ENCODE measurements at regions not wholly inside any gene's neighbourhood (a gene's known extent, or its start where the extent isn't known, plus 50 kb on each side); places are given as distances from the start of the nearest gene placed in this dataset.

DNA sequence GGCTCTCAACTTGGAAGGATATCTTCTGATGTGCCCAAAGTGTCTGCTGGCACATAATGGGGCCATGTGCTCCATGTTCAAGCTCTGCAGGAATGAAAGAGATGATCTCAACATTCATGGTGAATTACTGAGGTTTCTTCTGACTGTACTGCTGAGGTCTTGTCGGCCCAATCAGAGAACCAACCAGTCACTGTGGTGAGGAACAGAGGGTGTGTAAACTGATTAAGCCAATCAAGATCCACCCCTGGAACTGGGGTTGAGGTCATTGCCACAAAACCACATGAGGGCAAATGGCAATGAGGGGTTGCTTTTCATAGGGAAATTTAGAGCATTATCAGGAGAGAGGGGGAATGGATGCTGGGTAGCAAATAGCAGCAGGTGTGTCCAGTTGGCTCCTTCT lies 152.3 kb upstream of the RAG2 start:
- DNase-seq (ENCODE audit: low read depth in 1 of 2, low spot score in 1 of 2): no peak
- TF ChIP-seq, protein P1, sequence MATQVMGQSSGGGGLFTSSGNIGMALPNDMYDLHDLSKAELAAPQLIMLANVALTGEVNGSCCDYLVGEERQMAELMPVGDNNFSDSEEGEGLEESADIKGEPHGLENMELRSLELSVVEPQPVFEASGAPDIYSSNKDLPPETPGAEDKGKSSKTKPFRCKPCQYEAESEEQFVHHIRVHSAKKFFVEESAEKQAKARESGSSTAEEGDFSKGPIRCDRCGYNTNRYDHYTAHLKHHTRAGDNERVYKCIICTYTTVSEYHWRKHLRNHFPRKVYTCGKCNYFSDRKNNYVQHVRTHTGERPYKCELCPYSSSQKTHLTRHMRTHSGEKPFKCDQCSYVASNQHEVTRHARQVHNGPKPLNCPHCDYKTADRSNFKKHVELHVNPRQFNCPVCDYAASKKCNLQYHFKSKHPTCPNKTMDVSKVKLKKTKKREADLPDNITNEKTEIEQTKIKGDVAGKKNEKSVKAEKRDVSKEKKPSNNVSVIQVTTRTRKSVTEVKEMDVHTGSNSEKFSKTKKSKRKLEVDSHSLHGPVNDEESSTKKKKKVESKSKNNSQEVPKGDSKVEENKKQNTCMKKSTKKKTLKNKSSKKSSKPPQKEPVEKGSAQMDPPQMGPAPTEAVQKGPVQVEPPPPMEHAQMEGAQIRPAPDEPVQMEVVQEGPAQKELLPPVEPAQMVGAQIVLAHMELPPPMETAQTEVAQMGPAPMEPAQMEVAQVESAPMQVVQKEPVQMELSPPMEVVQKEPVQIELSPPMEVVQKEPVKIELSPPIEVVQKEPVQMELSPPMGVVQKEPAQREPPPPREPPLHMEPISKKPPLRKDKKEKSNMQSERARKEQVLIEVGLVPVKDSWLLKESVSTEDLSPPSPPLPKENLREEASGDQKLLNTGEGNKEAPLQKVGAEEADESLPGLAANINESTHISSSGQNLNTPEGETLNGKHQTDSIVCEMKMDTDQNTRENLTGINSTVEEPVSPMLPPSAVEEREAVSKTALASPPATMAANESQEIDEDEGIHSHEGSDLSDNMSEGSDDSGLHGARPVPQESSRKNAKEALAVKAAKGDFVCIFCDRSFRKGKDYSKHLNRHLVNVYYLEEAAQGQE (IDR thresholded peaks at IDR 0.05; ENCODE audit: insufficient replicate concordance, low read depth): no peak
- TF ChIP-seq POLR2AphosphoS5 (IDR thresholded peaks at IDR 0.05; ENCODE audit: low read depth) (no peak), GABPA (IDR thresholded peaks at IDR 0.05; ENCODE audit: low read depth) (no peak), SPI1 (IDR thresholded peaks at IDR 0.05; ENCODE audit: borderline replicate concordance, low read depth) (no peak)
- TF ChIP-seq, protein P2, sequence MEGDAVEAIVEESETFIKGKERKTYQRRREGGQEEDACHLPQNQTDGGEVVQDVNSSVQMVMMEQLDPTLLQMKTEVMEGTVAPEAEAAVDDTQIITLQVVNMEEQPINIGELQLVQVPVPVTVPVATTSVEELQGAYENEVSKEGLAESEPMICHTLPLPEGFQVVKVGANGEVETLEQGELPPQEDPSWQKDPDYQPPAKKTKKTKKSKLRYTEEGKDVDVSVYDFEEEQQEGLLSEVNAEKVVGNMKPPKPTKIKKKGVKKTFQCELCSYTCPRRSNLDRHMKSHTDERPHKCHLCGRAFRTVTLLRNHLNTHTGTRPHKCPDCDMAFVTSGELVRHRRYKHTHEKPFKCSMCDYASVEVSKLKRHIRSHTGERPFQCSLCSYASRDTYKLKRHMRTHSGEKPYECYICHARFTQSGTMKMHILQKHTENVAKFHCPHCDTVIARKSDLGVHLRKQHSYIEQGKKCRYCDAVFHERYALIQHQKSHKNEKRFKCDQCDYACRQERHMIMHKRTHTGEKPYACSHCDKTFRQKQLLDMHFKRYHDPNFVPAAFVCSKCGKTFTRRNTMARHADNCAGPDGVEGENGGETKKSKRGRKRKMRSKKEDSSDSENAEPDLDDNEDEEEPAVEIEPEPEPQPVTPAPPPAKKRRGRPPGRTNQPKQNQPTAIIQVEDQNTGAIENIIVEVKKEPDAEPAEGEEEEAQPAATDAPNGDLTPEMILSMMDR (IDR thresholded peaks at IDR 0.05; ENCODE audit: insufficient read depth, low read length): no peak
- peaks cover 10% of the 10 kb centered on the region for H3K27me3 ChIP-seq (ENCODE audit: insufficient read depth, poor library complexity, severe bottlenecking)
- H3K4me3 ChIP-seq (replicated peaks; ENCODE audit: insufficient read depth, low read length): no peak overlapping the region
- H3K27ac ChIP-seq (replicated peaks): no peak overlapping the region

DNA sequence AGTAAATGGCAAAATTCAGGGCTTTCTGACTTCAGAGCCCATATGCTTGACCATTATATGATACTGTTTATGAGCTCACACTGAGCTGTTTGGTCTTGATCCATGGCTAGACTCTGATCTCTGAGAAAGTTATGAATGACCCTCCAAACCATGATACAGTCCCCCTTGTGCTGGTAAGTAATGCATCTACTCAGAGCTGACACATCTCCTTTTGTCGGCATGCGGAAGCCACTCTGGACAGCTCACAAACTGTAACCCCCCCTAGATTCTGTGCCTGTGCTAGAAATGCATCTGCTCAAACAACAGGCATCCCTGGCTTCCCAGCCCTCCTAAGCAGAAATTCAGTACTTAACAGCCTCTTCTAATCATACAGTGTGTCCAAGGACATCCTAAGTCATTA lies 150.8 kb upstream of the RAG2 start:
- DNase-seq (ENCODE audit: low read depth in 1 of 2, low spot score in 1 of 2): no peak
- Histone ChIP-seq H3K27me3 (ENCODE audit: insufficient read depth, poor library complexity, severe bottlenecking) (peaks cover 10% of the 10 kb centered on the region), H3K27ac (replicated peaks) (no peak overlapping the region), H3K4me3 (replicated peaks; ENCODE audit: insufficient read depth, low read length) (no peak overlapping the region)
- TF ChIP-seq POLR2AphosphoS5 (IDR thresholded peaks at IDR 0.05; ENCODE audit: low read depth) (no peak), SPI1 (IDR thresholded peaks at IDR 0.05; ENCODE audit: borderline replicate concordance, low read depth) (no peak), GABPA (IDR thresholded peaks at IDR 0.05; ENCODE audit: low read depth) (no peak)
- TF ChIP-seq, protein P1 (IDR thresholded peaks at IDR 0.05; ENCODE audit: insufficient replicate concordance, low read depth): no peak
- TF ChIP-seq, protein P2 (IDR thresholded peaks at IDR 0.05; ENCODE audit: insufficient read depth, low read length): no peak

DNA sequence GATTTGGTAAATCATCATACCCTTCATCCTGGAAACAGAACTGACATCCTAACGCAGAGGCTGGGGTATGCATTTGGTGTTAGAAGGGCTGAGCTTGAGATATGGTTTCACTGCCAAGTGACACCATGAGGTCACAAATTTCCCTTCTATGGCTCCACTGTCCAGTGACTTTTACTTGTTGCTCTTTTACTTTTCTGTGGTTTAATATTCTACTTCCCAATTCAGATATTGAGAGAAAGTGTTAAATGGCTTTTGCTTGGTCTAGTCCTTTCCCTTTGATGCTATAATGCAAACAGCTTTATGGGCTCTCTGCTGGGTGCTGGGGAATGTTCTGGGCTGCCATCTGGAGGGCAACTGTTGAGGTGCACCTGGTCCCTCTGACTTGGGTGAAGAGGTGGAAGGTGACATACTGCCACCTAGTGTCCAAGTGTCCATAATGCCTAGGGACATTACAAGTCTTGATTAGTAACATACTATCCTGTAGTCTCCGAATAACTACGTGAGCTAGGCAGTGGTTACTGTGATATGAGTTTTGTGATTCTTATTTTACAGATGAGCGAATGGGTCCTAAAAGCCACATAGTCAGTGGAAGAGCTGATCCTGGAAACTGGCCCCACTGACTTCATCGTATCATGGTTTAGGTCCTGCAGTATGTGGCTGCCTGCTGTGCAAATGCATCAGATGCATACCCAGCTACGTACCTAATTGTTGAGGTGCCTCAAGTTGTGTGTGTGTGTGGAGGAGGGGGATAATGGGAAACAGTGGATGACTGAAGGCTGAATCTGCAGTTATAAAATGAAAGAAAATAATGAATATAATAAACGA lies 149.1 kb upstream of the RAG2 start:
- H3K27me3 ChIP-seq (ENCODE audit: insufficient read depth, poor library complexity, severe bottlenecking): peaks cover 10% of the 10 kb centered on the region
- TF ChIP-seq SPI1 (IDR thresholded peaks at IDR 0.05; ENCODE audit: borderline replicate concordance, low read depth): no peak
- TF ChIP-seq, protein P2 (IDR thresholded peaks at IDR 0.05; ENCODE audit: insufficient read depth, low read length): peak; percentile 99
- no peak overlapping the region for H3K4me3 ChIP-seq (replicated peaks; ENCODE audit: insufficient read depth, low read length)
- H3K27ac ChIP-seq (replicated peaks): no peak overlapping the region
- peak; percentile 74 to 89 for DNase-seq (ENCODE audit: low read depth in 1 of 2, low spot score in 1 of 2)

Measured in HL-60 (cell line).